ENCODE measurements at regions not wholly inside any gene's neighbourhood (a gene's known extent, or its start where the extent isn't known, plus 50 kb on each side); places are given as distances from the start of the nearest gene placed in this dataset.

GRCh38 chr4:155591738-155592143 is 74.9 kb upstream of the GUCY1A1 start (continued):
- TF ChIP-seq ZNF318 (IDR thresholded peaks at IDR 0.05; ENCODE audit: borderline replicate concordance in 1 of 2, low read depth in 1 of 2) (no peak), TBP (optimal IDR thresholded peaks at IDR 0.05; ENCODE audit: low read depth, low read length) (no peak), TOE1 (IDR thresholded peaks at IDR 0.05; ENCODE audit: borderline replicate concordance) (no peak), TOE1 (CRISPR knock-in tag; IDR thresholded peaks at IDR 0.05; ENCODE audit: borderline replicate concordance, low read depth) (no peak), TAF1 (IDR thresholded peaks at IDR 0.05; ENCODE audit: control insufficient read depth, extremely low read depth, insufficient read depth, low read length, severe bottlenecking) (no peak), PCBP1 (IDR thresholded peaks at IDR 0.05; ENCODE audit: low read depth, low read length, poor library complexity, severe bottlenecking) (no peak)

All from K562 (cell line).